T-helper 17 cell (primary cell): ENCODE measurements at regions not wholly inside any gene's neighbourhood (a gene's known extent, or its start where the extent isn't known, plus 50 kb on each side); places are given as distances from the start of the nearest gene placed in this dataset.
"Not testable (repeated sequence)": the region's sequence is repeated elsewhere in the genome, so short reads cannot be mapped to it uniquely, and the experiment has no call there.

Experiments used
- ATAC-seq: fragments of 150-1000 bp; cut with Tn5 transposase; 2 replicates; pipeline ENCODE4 v1.10.0; 2021; ENCODE audit warnings: mild to moderate bottlenecking, moderate library complexity
- DNase-seq, 3 donors: peaks; one replicate each; pipeline versions ENCODE4 v3.0.0 to v3.0.0-alpha.2; 2020 to 2021
- H3K9me3 ChIP-seq: one replicate; pipeline ENCODE4 v1.7.0; 2013; ENCODE audit warnings: low read length, mild to moderate bottlenecking; ENCODE audit not compliant: control insufficient read depth, poor library complexity, severe bottlenecking
- H3K27ac Mint-ChIP-seq: one replicate; pipeline ENCODE4 v1.8.0; 2022; ENCODE audit warnings: mild to moderate bottlenecking, moderate library complexity, mixed read lengths
- H3K27me3 Mint-ChIP-seq: one replicate; pipeline ENCODE4 v1.8.0; 2022; ENCODE audit warnings: mixed read lengths
- H3K36me3 Mint-ChIP-seq: one replicate; pipeline ENCODE4 v1.8.0; 2022; ENCODE audit warnings: low read depth, mixed read lengths
- H3K4me1 Mint-ChIP-seq: one replicate; pipeline ENCODE4 v1.8.0; 2022; ENCODE audit warnings: mild to moderate bottlenecking, mixed read lengths
- H3K4me3 Mint-ChIP-seq: one replicate; pipeline ENCODE4 v1.8.0; 2022; ENCODE audit warnings: mild to moderate bottlenecking, moderate library complexity, mixed read lengths

DNA sequence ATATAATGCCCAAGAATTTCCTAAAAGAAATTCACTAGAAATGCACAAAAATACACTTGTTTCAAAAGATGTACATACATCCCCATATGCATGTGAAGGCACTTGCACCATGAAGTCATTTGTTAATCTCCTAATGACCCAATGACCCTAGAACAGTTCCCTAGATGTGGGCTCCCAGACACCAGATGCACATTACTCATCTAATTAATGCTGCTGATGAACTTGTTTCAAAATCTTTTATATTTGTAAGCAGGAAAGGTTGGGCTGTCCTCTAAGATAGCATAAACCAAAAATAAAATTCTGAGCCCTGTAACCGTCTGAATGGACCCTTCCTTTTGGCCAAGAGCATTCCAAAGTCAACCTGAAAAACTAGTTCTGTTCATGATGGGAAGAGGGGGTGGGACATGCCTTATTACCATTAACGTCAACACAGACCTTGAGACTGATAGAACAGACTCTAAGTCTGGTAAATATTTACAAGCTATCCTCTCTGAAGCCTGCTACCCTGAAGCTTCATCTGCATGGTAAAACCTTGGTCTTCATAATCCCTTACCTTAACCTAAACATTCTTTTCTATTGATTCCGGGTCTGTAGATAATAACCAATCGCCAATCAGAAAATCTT is 91.0 kb upstream of the DAPK1 start:
- no peaks in the 10 kb centered on the region for H3K9me3 ChIP-seq
- no peak for ATAC-seq
- H3K4me1 Mint-ChIP-seq, result no peaks in the 10 kb centered on the region
- H3K27me3 Mint-ChIP-seq, result no peaks in the 10 kb centered on the region
- no peak overlapping the region for H3K27ac Mint-ChIP-seq
- no peaks in the 10 kb centered on the region for H3K36me3 Mint-ChIP-seq
- H3K4me3 Mint-ChIP-seq, result no peak overlapping the region
- DNase-seq, result no peak

DNA sequence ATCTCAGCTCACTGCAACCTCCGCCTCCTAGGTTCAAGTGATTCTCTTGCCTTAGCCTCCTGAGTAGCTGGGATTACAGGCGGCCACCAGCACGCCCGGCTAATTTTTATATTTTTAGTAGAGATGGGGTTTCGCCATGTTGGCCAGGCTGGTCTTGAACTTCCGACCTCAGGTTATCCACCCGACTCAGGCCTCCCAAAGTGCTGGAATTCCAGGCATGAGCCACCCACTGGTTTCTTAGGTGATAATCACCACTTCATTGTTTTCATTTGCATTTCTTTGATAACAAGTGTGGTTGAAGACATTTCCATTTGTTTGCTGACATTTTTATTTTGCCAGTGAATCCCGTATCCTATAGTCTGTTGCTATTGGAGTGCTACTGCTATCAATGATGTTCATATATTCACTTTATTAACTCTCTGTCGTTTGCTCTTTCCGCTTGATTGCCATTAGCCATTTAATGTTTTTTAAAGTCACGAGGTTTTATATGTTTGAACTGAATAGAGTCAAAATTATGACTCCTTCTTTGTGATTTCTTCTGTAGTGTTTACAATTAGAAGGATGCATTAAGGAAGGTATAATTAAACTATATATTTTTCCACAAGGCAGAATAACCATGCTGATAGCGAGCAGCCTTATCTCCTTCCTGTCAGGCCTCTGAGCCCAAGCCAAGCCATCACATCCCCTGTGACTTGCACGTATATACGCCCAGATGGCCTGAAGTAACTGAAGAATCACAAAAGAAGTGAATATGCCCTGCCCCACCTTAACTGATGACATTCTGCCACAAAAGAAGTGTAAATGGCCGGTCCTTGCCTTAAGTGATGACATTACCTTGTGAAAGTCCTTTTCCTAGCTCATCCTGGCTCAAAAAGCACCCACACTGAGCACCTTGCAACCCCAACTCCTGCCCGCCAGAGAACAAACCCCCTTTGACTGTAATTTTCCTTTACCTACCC is 87.3 kb upstream of the DAPK1 start:
- not testable (repeated sequence) for ATAC-seq

DNA sequence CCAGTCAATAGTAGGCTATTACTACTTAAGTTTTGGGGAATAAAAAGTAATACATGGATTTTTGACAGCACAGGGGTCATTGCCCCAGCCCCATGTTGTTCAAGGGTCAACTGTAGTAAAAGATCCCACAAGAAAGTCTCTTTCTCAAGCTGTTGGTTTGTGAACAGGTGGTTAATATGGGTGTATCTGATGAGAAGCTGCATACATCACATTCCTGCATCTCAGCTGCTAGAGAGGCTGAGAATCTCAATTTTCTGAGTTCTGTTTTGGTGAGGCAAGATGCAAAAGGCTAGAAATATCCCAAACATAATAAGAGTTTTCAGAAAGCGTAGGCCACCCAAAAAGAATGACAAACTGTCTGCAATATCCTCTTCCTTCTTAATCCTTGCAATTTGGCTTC is 76.8 kb upstream of the DAPK1 start:
- Mint-ChIP-seq H3K4me3 (no peak overlapping the region), H3K27me3 (peaks cover under 1% of the 10 kb centered on the region), H3K36me3 (no peaks in the 10 kb centered on the region), H3K27ac (no peak overlapping the region), H3K4me1 (no peaks in the 10 kb centered on the region)
- DNase-seq, result no peak
- H3K9me3 ChIP-seq, result no peaks in the 10 kb centered on the region
- no peak for ATAC-seq

More for the DNA sequence above, 87.3 kb upstream of the DAPK1 start:
- H3K36me3 Mint-ChIP-seq, H3K27ac Mint-ChIP-seq, H3K4me1 Mint-ChIP-seq, DNase-seq, H3K9me3 ChIP-seq, H3K27me3 Mint-ChIP-seq, H3K4me3 Mint-ChIP-seq: not testable (repeated sequence)

- H3K9me3 ChIP-seq, result no peaks in the 10 kb centered on the region
- no peak for ATAC-seq
- no peaks in the 10 kb centered on the region for H3K4me1 Mint-ChIP-seq
- H3K27me3 Mint-ChIP-seq, result peaks cover 4% of the 10 kb centered on the region
- no peak for DNase-seq
- no peak overlapping the region for H3K4me3 Mint-ChIP-seq
- H3K27ac Mint-ChIP-seq, result no peak overlapping the region
- no peaks in the 10 kb centered on the region for H3K36me3 Mint-ChIP-seq
These were observed 75.9 kb upstream of the DAPK1 start for GRCh38 chr9:87421734-87422133.

- Mint-ChIP-seq H3K27ac (no peak overlapping the region), H3K36me3 (no peaks in the 10 kb centered on the region), H3K27me3 (peaks cover 4% of the 10 kb centered on the region), H3K4me3 (no peak overlapping the region), H3K4me1 (no peaks in the 10 kb centered on the region)
- no peaks in the 10 kb centered on the region for H3K9me3 ChIP-seq
- DNase-seq (no peak), ATAC-seq (no peak)
These were observed 74.7 kb upstream of the DAPK1 start for GRCh38 chr9:87422999-87423398.

DNA sequence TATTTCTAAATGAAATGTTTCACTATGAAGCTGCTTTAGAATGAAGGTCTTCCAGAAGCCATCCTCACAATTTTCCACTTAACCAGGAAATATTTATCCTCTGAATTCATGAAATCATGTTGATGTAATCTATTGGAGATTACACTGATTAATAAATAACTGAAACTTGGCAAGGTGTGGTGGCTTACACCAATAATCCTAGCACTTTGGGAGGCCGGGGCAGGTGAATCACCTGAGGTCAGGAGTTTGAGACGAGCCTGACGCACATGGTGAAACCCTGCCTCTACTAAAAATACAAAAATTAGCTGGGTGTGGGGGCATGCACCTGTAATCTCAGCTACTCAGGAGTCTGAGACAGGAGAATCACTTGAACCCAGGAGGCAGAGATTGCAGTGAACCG is 73.8 kb upstream of the DAPK1 start:
- not testable (repeated sequence) for H3K27me3 Mint-ChIP-seq, H3K9me3 ChIP-seq, H3K4me3 Mint-ChIP-seq, H3K4me1 Mint-ChIP-seq, DNase-seq, H3K36me3 Mint-ChIP-seq, H3K27ac Mint-ChIP-seq, ATAC-seq

DNA sequence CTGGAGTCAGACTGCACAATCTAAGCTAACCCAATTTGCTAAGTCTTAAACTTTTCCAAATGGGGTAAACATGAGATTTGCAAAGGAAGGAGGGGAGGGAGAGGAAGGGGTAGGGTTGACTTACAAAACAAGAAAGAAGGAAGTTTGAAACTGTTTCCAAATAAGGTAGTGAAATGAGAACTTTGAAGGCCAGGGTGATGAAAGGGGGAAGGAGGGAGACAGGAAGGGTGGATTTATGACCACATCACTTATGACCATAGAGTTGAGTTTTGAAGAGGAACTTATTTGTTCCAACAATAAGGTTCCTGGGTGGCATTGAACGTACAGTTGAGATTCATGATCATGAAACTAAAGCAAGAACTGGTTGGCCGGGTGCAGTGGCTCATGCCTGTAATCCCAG is 72.5 kb upstream of the DAPK1 start:
- H3K4me3 Mint-ChIP-seq, result no peak overlapping the region
- H3K27me3 Mint-ChIP-seq, result peaks cover 4% of the 10 kb centered on the region
- H3K4me1 Mint-ChIP-seq, result no peaks in the 10 kb centered on the region
- H3K9me3 ChIP-seq, result no peaks in the 10 kb centered on the region
- DNase-seq, result no peak
- no peak overlapping the region for H3K27ac Mint-ChIP-seq
- no peaks in the 10 kb centered on the region for H3K36me3 Mint-ChIP-seq
- no peak for ATAC-seq

GRCh38 chr9:87427851-87428506 is 69.7 kb upstream of the DAPK1 start:
- ATAC-seq, result no peak
- H3K36me3 Mint-ChIP-seq, result no peaks in the 10 kb centered on the region
- H3K27ac Mint-ChIP-seq, result no peak overlapping the region
- no peak for DNase-seq
- no peaks in the 10 kb centered on the region for H3K4me1 Mint-ChIP-seq
- peaks cover 10% of the 10 kb centered on the region for H3K27me3 Mint-ChIP-seq
- H3K9me3 ChIP-seq, result no peaks in the 10 kb centered on the region
- no peak overlapping the region for H3K4me3 Mint-ChIP-seq

DNA sequence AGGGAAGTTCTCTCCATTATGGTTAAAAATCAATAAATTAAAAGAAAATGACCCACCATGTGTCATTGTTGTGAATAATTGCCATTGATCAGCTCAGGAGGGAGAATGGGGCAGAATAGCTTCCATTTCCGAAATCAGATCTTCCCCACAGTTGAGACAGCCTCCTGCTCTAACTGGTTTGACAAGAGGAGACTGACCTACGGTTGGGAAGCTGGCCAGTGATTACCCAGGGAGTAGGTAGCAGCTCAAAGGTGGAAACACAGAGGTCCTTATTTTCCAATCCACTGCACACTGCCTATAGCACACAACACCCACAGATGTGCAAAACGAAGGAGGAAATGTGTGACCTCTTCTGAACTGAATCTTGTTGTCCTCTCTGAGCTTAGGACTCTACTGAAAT is 69.0 kb upstream of the DAPK1 start:
- ATAC-seq (no peak), DNase-seq (no peak)
- no peak overlapping the region for H3K4me3 Mint-ChIP-seq
- no peaks in the 10 kb centered on the region for H3K4me1 Mint-ChIP-seq
- no peak overlapping the region for H3K27ac Mint-ChIP-seq
- H3K27me3 Mint-ChIP-seq, result peaks cover 10% of the 10 kb centered on the region
- H3K36me3 Mint-ChIP-seq, result no peaks in the 10 kb centered on the region
- H3K9me3 ChIP-seq, result no peaks in the 10 kb centered on the region

GRCh38 chr9:87431837-87432236 is 65.8 kb upstream of the DAPK1 start:
- no peaks in the 10 kb centered on the region for H3K9me3 ChIP-seq
- peaks cover 7% of the 10 kb centered on the region for H3K27me3 Mint-ChIP-seq
- ATAC-seq (no peak), DNase-seq (no peak)
- H3K4me1 Mint-ChIP-seq, result no peaks in the 10 kb centered on the region
- H3K27ac Mint-ChIP-seq, result no peak overlapping the region
- no peaks in the 10 kb centered on the region for H3K36me3 Mint-ChIP-seq
- H3K4me3 Mint-ChIP-seq, result no peak overlapping the region

DNA sequence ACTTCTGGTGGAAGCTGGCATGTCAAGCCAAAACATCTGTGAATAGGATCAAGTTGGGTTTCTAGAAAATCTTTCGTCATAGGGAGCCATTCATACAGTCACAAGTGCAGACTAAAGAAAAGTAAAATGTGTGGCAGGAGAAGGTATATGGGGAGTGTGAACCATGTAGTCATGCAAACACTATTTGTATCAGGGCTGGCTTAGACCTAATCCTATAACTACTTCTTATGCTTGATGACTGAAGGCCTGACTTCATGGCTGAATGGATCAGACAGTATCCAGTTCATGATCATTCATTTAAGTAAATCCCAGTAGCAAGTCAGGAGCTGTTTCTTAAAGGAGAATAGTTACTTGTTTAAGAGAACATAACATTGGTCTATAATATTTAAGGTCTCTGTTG is 63.8 kb upstream of the DAPK1 start:
- Mint-ChIP-seq H3K4me1 (no peaks in the 10 kb centered on the region), H3K4me3 (no peak overlapping the region), H3K36me3 (no peaks in the 10 kb centered on the region), H3K27ac (no peak overlapping the region), H3K27me3 (peaks cover 11% of the 10 kb centered on the region)
- no peak for DNase-seq
- no peaks in the 10 kb centered on the region for H3K9me3 ChIP-seq
- ATAC-seq, result no peak

- DNase-seq (no peak), ATAC-seq (no peak)
- no peak overlapping the region for H3K4me3 Mint-ChIP-seq
- peaks cover 11% of the 10 kb centered on the region for H3K27me3 Mint-ChIP-seq
- H3K4me1 Mint-ChIP-seq, result no peaks in the 10 kb centered on the region
- H3K36me3 Mint-ChIP-seq, result no peaks in the 10 kb centered on the region
- H3K9me3 ChIP-seq, result no peaks in the 10 kb centered on the region
- no peak overlapping the region for H3K27ac Mint-ChIP-seq
These were observed 63.3 kb upstream of the DAPK1 start for GRCh38 chr9:87434366-87434765.

- H3K27me3 Mint-ChIP-seq, result peaks cover 11% of the 10 kb centered on the region
- no peaks in the 10 kb centered on the region for H3K36me3 Mint-ChIP-seq
- ATAC-seq (no peak), DNase-seq (no peak)
- no peak overlapping the region for H3K27ac Mint-ChIP-seq
- no peak overlapping the region for H3K4me3 Mint-ChIP-seq
- H3K9me3 ChIP-seq, result no peaks in the 10 kb centered on the region
- no peaks in the 10 kb centered on the region for H3K4me1 Mint-ChIP-seq
These were observed 62.3 kb upstream of the DAPK1 start for GRCh38 chr9:87435189-87435880.
